ENCODE measurements at regions not wholly inside any gene's neighbourhood (a gene's known extent, or its start where the extent isn't known, plus 50 kb on each side); places are given as distances from the start of the nearest gene placed in this dataset.

- no peak for DNase-seq
- H3K4me3 Mint-ChIP-seq = no peak overlapping the region
- no peak for TF ChIP-seq CTCF (IDR thresholded peaks at IDR 0.05)
- no peaks in the 10 kb centered on the region for H3K9me3 Mint-ChIP-seq
- H3K27ac Mint-ChIP-seq = no peak overlapping the region
- H3K4me1 Mint-ChIP-seq (ENCODE audit: low read depth) = no peaks in the 10 kb centered on the region
- no peaks in the 10 kb centered on the region for H3K36me3 Mint-ChIP-seq (ENCODE audit: low read depth)
- H3K27me3 Mint-ChIP-seq (ENCODE audit: insufficient read depth) = peaks cover 2% of the 10 kb centered on the region; the same call in 1 of the 2 replicates
These were observed 87.9 kb upstream of the PTBP2 start for GRCh38 chr1:96633695-96634094.

GRCh38 chr1:96634883-96635282 lies 86.7 kb upstream of the PTBP2 start:
- H3K4me3 Mint-ChIP-seq = no peak overlapping the region
- DNase-seq = no peak
- no peaks in the 10 kb centered on the region for H3K4me1 Mint-ChIP-seq (ENCODE audit: low read depth)
- no peak for TF ChIP-seq CTCF (IDR thresholded peaks at IDR 0.05)
- H3K27me3 Mint-ChIP-seq (ENCODE audit: insufficient read depth) = peaks cover 2% of the 10 kb centered on the region; the same call in 1 of the 2 replicates
- H3K27ac Mint-ChIP-seq = no peak overlapping the region
- no peaks in the 10 kb centered on the region for H3K36me3 Mint-ChIP-seq (ENCODE audit: low read depth)
- no peaks in the 10 kb centered on the region for H3K9me3 Mint-ChIP-seq

- no peaks in the 10 kb centered on the region for H3K4me1 Mint-ChIP-seq (ENCODE audit: low read depth)
- no peaks in the 10 kb centered on the region for H3K9me3 Mint-ChIP-seq
- H3K27ac Mint-ChIP-seq = no peak overlapping the region
- DNase-seq = no peak
- no peak overlapping the region for H3K4me3 Mint-ChIP-seq
- no peaks in the 10 kb centered on the region for H3K27me3 Mint-ChIP-seq (ENCODE audit: insufficient read depth)
- no peak for TF ChIP-seq CTCF (IDR thresholded peaks at IDR 0.05)
- no peaks in the 10 kb centered on the region for H3K36me3 Mint-ChIP-seq (ENCODE audit: low read depth)
These were observed 80.3 kb upstream of the PTBP2 start for GRCh38 chr1:96641282-96641681.

- TF ChIP-seq CTCF (IDR thresholded peaks at IDR 0.05) = no peak
- no peak for DNase-seq
- Mint-ChIP-seq H3K27ac (no peak overlapping the region), H3K4me3 (no peak overlapping the region), H3K4me1 (ENCODE audit: low read depth) (no peaks in the 10 kb centered on the region), H3K27me3 (ENCODE audit: insufficient read depth) (no peaks in the 10 kb centered on the region), H3K36me3 (ENCODE audit: low read depth) (no peaks in the 10 kb centered on the region), H3K9me3 (no peaks in the 10 kb centered on the region)
These were observed 78.1 kb upstream of the PTBP2 start for GRCh38 chr1:96643519-96643918.

GRCh38 chr1:96649301-96649700 lies 72.3 kb upstream of the PTBP2 start:
- Mint-ChIP-seq H3K9me3 (no peaks in the 10 kb centered on the region), H3K36me3 (ENCODE audit: low read depth) (no peaks in the 10 kb centered on the region), H3K27me3 (ENCODE audit: insufficient read depth) (no peaks in the 10 kb centered on the region; the same call in 1 of the 2 replicates), H3K4me1 (ENCODE audit: low read depth) (no peaks in the 10 kb centered on the region), H3K4me3 (no peak overlapping the region), H3K27ac (no peak overlapping the region)
- TF ChIP-seq CTCF (IDR thresholded peaks at IDR 0.05) = no peak
- no peak for DNase-seq

GRCh38 chr1:96651517-96651916 lies 70.1 kb upstream of the PTBP2 start:
- H3K4me1 Mint-ChIP-seq (ENCODE audit: low read depth) = no peaks in the 10 kb centered on the region
- no peaks in the 10 kb centered on the region; the same call in 1 of the 2 replicates for H3K27me3 Mint-ChIP-seq (ENCODE audit: insufficient read depth)
- no peak overlapping the region for H3K4me3 Mint-ChIP-seq
- TF ChIP-seq CTCF (IDR thresholded peaks at IDR 0.05) = no peak
- DNase-seq = no peak
- H3K27ac Mint-ChIP-seq = no peak overlapping the region
- H3K9me3 Mint-ChIP-seq = peaks cover 5% of the 10 kb centered on the region; the same call in 1 of the 2 replicates
- no peaks in the 10 kb centered on the region for H3K36me3 Mint-ChIP-seq (ENCODE audit: low read depth)
